WTC11 (cell line): ENCODE measurements at regions not wholly inside any gene's neighbourhood (a gene's known extent, or its start where the extent isn't known, plus 50 kb on each side); places are given as distances from the start of the nearest gene placed in this dataset.

ENCODE experiments used
- ATAC-seq: fragments of 200-7000 bp; cut with Tn5 transposase; 2 replicates; pipeline ENCODE4 v1.10.0; 2021; ENCODE audit warnings: mild to moderate bottlenecking, moderate library complexity
- CTCF ChIA-PET: fragments of 300-600 bp; sonication (Branson Sonifier 250); formaldehyde crosslinking; loops from one replicate; lab custom pipeline; 2021; ENCODE audit warnings: antibody characterized with exemption; lab: Charles Lee
- POLR2A ChIA-PET: fragments of 350-600 bp; sonication (Branson Sonifier 250); formaldehyde crosslinking; loops from one replicate; lab custom pipeline; 2021; ENCODE audit warnings: antibody characterized with exemption; lab: Charles Lee
- DNase-seq: peaks from one replicate; pipeline ENCODE4 v3.0.0; 2021; ENCODE audit warnings: low spot score
- H3K27ac Mint-ChIP-seq: 2 replicates; pipeline ENCODE4 v1.8.0; 2021; ENCODE audit warnings: mixed read lengths
- H3K27me3 Mint-ChIP-seq: 2 replicates; pipeline ENCODE4 v1.8.0; 2021; ENCODE audit warnings: low read depth, mild to moderate bottlenecking, moderate library complexity, mixed read lengths
- H3K36me3 Mint-ChIP-seq: 2 replicates; pipeline ENCODE4 v1.8.0; 2021; ENCODE audit warnings: mixed read lengths
- H3K4me1 Mint-ChIP-seq: 2 replicates; pipeline ENCODE4 v1.8.0; 2022; ENCODE audit warnings: mixed read lengths
- H3K4me3 Mint-ChIP-seq: 2 replicates; pipeline ENCODE4 v1.8.0; 2021; ENCODE audit warnings: mild to moderate bottlenecking, moderate library complexity, mixed read lengths
- H3K9me3 Mint-ChIP-seq: 2 replicates; pipeline ENCODE4 v1.8.0; 2021; ENCODE audit warnings: mixed read lengths
- ATF1 ChIP-seq: sonication (generic); formaldehyde crosslinking; IDR thresholded peaks from 2 replicates; pipeline ENCODE4 v1.8.1; 2023; ENCODE audit warnings: mild to moderate bottlenecking, moderate library complexity, missing genetic modification reagents
- ELF4 ChIP-seq: sonication (generic); formaldehyde crosslinking; IDR thresholded peaks from 2 replicates; pipeline ENCODE4 v1.8.1; 2022; ENCODE audit warnings: low read depth, mild to moderate bottlenecking, moderate library complexity, missing genetic modification reagents
- FOXP1 ChIP-seq: sonication (generic); formaldehyde crosslinking; IDR thresholded peaks from 2 replicates; pipeline ENCODE4 v1.8.0; 2022; ENCODE audit warnings: missing genetic modification reagents, mild to moderate bottlenecking, moderate library complexity, borderline replicate concordance
- JAZF1 ChIP-seq: fragments of 250-450 bp; sonication (Bioruptor Pico); IDR thresholded peaks from 2 replicates; pipeline ENCODE4 v1.9.0; 2021; ENCODE audit warnings: moderate library complexity, mild to moderate bottlenecking, inconsistent platforms
- KAT7 ChIP-seq: sonication (generic); formaldehyde crosslinking; IDR thresholded peaks from 2 replicates; pipeline ENCODE4 v1.8.1; 2023; ENCODE audit warnings: missing genetic modification reagents, mild to moderate bottlenecking, borderline replicate concordance
- NFE2L1 ChIP-seq: sonication (generic); formaldehyde crosslinking; IDR thresholded peaks from 2 replicates; pipeline ENCODE4 v1.8.1; 2023; ENCODE audit warnings: missing genetic modification reagents
- NR1H2 ChIP-seq: sonication (generic); formaldehyde crosslinking; IDR thresholded peaks from 2 replicates; pipeline ENCODE4 v1.9.0; 2021; ENCODE audit warnings: mild to moderate bottlenecking, moderate library complexity, missing genetic modification reagents
- OVOL2 ChIP-seq: fragments of 250-450 bp; sonication (Bioruptor Pico); IDR thresholded peaks from 2 replicates; pipeline ENCODE4 v1.9.0; 2021; ENCODE audit warnings: mild to moderate bottlenecking, borderline replicate concordance
- PRRX2 ChIP-seq: fragments of 250-450 bp; sonication (Bioruptor Pico); IDR thresholded peaks from 2 replicates; pipeline ENCODE4 v1.8.0; 2021; ENCODE audit warnings: mild to moderate bottlenecking
- SMAD4 ChIP-seq: sonication (generic); formaldehyde crosslinking; IDR thresholded peaks from 2 replicates; pipeline ENCODE4 v1.8.0; 2022; ENCODE audit warnings: mild to moderate bottlenecking, missing genetic modification reagents
- SP1 ChIP-seq: sonication (generic); formaldehyde crosslinking; conservative IDR thresholded peaks from 2 replicates; pipeline ENCODE4 v1.8.1; 2022; ENCODE audit warnings: missing genetic modification reagents
- TEAD1 ChIP-seq: sonication (generic); formaldehyde crosslinking; IDR thresholded peaks from 2 replicates; pipeline ENCODE4 v1.8.0; 2022; ENCODE audit warnings: mild to moderate bottlenecking, missing genetic modification reagents
- TEAD4 ChIP-seq: sonication (generic); formaldehyde crosslinking; IDR thresholded peaks from 2 replicates; pipeline ENCODE4 v1.8.0; 2022; ENCODE audit warnings: mild to moderate bottlenecking, missing genetic modification reagents
- TP53 ChIP-seq: sonication (generic); formaldehyde crosslinking; IDR thresholded peaks from 2 replicates; pipeline ENCODE4 v1.8.1; 2023; ENCODE audit warnings: mild to moderate bottlenecking, missing genetic modification reagents
- ZNF138 ChIP-seq: sonication (generic); formaldehyde crosslinking; conservative IDR thresholded peaks from 2 replicates; pipeline ENCODE4 v1.8.1; 2022; ENCODE audit warnings: mild to moderate bottlenecking, moderate library complexity, missing genetic modification reagents
- ZNF263 ChIP-seq: sonication (generic); formaldehyde crosslinking; IDR thresholded peaks from 2 replicates; pipeline ENCODE4 v1.8.1; 2022; ENCODE audit warnings: low read depth, mild to moderate bottlenecking, moderate library complexity, missing genetic modification reagents
- TF ChIP-seq, protein P1 (sequence below): fragments of 250-450 bp; sonication (Bioruptor Pico); IDR thresholded peaks from 2 replicates; pipeline ENCODE4 v1.9.0; 2021; ENCODE audit warnings: moderate library complexity, mild to moderate bottlenecking, inconsistent platforms, borderline replicate concordance
- TF ChIP-seq, protein P2 (sequence below): sonication (generic); formaldehyde crosslinking; IDR thresholded peaks from 2 replicates; pipeline ENCODE4 v1.8.0; 2022; ENCODE audit warnings: mild to moderate bottlenecking, missing genetic modification reagents
- TF ChIP-seq, protein P3 (sequence below): fragments of 250-450 bp; sonication (Bioruptor Pico); IDR thresholded peaks from 2 replicates; pipeline ENCODE4 v2.1.2; 2022; ENCODE audit warnings: mild to moderate bottlenecking, moderate library complexity
- TF ChIP-seq, protein P4 (sequence below): sonication (generic); formaldehyde crosslinking; IDR thresholded peaks from 2 replicates; pipeline ENCODE4 v1.8.0; 2022; ENCODE audit warnings: mild to moderate bottlenecking, missing genetic modification reagents
- TF ChIP-seq, protein P5 (sequence below): sonication (generic); formaldehyde crosslinking; IDR thresholded peaks from 2 replicates; pipeline ENCODE4 v1.8.0; 2023; ENCODE audit warnings: missing genetic modification reagents
- TF ChIP-seq, protein P6 (sequence below): fragments of 250-450 bp; sonication (Bioruptor Pico); IDR thresholded peaks from 2 replicates; pipeline ENCODE4 v1.9.0; 2021; ENCODE audit warnings: mild to moderate bottlenecking, borderline replicate concordance
- TF ChIP-seq, protein P7 (sequence below): fragments of 250-450 bp; sonication (Bioruptor Pico); IDR thresholded peaks from 2 replicates; pipeline ENCODE4 v1.9.0; 2021; ENCODE audit warnings: mild to moderate bottlenecking

DNA sequence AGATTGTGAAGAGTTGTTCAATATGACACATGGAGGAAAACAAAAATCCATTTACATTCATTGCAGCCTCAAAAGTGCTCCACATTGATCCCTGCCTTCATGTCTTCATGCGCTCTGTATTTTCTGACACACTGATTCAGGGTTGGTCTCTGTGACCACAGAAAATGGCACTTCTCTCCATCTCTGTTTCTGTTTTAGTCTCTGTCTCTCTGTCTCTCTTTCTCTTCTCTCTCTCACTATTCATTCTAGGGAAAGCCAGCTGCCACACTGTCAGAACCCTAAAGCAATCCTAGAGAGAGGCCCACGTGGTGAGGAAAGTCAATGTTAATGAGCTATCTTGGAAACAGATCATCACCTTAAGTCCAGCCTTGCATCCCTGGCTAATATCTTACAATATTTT lies 2238.4 kb downstream of the PCDH7 start:
- H3K27ac Mint-ChIP-seq = no peak overlapping the region
- H3K4me1 Mint-ChIP-seq = no peaks in the 10 kb centered on the region
- ATAC-seq (no peak), DNase-seq (no peak)
- H3K9me3 Mint-ChIP-seq = no peaks in the 10 kb centered on the region
- H3K36me3 Mint-ChIP-seq = no peaks in the 10 kb centered on the region
- CTCF ChIA-PET = no interaction called here
- H3K27me3 Mint-ChIP-seq = no peaks in the 10 kb centered on the region
- POLR2A ChIA-PET = no interaction called here
- H3K4me3 Mint-ChIP-seq = no peak overlapping the region
- TF ChIP-seq, protein P1, sequence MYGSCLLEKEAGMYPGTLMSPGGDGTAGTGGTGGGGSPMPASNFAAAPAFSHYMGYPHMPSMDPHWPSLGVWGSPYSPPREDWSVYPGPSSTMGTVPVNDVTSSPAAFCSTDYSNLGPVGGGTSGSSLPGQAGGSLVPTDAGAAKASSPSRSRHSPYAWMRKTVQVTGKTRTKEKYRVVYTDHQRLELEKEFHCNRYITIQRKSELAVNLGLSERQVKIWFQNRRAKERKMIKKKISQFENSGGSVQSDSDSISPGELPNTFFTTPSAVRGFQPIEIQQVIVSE (CRISPR knock-in tag) = no peak
- TF ChIP-seq PRRX2 (CRISPR knock-in tag) (no peak), SP1 (CRISPR knock-in tag) (no peak), NR1H2 (CRISPR knock-in tag) (no peak), TEAD1 (CRISPR knock-in tag) (no peak), JAZF1 (CRISPR knock-in tag) (no peak), NFE2L1 (no peak), KAT7 (CRISPR knock-in tag) (no peak), TP53 (CRISPR knock-in tag) (no peak)
- TF ChIP-seq, protein P2, sequence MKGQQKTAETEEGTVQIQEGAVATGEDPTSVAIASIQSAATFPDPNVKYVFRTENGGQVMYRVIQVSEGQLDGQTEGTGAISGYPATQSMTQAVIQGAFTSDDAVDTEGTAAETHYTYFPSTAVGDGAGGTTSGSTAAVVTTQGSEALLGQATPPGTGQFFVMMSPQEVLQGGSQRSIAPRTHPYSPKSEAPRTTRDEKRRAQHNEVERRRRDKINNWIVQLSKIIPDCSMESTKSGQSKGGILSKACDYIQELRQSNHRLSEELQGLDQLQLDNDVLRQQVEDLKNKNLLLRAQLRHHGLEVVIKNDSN (CRISPR knock-in tag) = no peak
- TF ChIP-seq, protein P3, sequence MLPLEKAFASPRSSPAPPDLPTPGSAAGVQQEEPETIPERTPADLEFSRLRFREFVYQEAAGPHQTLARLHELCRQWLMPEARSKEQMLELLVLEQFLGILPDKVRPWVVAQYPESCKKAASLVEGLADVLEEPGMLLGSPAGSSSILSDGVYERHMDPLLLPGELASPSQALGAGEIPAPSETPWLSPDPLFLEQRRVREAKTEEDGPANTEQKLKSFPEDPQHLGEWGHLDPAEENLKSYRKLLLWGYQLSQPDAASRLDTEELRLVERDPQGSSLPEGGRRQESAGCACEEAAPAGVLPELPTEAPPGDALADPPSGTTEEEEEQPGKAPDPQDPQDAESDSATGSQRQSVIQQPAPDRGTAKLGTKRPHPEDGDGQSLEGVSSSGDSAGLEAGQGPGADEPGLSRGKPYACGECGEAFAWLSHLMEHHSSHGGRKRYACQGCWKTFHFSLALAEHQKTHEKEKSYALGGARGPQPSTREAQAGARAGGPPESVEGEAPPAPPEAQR (CRISPR knock-in tag) = no peak
- TF ChIP-seq, protein P4, sequence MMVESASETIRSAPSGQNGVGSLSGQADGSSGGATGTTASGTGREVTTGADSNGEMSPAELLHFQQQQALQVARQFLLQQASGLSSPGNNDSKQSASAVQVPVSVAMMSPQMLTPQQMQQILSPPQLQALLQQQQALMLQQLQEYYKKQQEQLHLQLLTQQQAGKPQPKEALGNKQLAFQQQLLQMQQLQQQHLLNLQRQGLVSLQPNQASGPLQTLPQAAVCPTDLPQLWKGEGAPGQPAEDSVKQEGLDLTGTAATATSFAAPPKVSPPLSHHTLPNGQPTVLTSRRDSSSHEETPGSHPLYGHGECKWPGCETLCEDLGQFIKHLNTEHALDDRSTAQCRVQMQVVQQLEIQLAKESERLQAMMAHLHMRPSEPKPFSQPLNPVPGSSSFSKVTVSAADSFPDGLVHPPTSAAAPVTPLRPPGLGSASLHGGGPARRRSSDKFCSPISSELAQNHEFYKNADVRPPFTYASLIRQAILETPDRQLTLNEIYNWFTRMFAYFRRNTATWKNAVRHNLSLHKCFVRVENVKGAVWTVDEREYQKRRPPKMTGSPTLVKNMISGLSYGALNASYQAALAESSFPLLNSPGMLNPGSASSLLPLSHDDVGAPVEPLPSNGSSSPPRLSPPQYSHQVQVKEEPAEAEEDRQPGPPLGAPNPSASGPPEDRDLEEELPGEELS (CRISPR knock-in tag) = no peak
- TF ChIP-seq, protein P5, sequence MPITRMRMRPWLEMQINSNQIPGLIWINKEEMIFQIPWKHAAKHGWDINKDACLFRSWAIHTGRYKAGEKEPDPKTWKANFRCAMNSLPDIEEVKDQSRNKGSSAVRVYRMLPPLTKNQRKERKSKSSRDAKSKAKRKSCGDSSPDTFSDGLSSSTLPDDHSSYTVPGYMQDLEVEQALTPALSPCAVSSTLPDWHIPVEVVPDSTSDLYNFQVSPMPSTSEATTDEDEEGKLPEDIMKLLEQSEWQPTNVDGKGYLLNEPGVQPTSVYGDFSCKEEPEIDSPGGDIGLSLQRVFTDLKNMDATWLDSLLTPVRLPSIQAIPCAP (CRISPR knock-in tag) = no peak
- TF ChIP-seq, all 79 proteins: peak for 0

DNA sequence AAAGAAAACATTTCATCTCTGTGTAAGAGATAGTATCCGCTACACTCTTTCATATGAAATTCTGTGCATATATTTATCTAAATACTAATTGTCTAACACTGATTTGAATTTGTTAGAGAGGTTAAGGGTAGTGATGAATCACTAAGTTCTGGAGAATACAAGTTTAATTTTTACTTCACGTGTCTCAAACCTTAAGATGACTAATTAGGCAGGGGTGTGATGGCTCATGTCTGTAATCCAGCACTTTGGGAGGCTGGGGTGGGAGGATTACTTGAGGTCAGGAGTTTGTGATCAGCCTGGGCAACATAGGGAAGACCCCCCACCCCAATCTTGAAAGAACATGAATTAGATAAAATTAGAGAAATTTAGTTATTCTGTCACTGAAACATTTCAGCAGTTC lies 2241.9 kb downstream of the PCDH7 start:
- ChIA-PET POLR2A (no interaction called here), CTCF (no interaction called here)
- no peak overlapping the region for H3K27ac Mint-ChIP-seq
- DNase-seq (no peak), ATAC-seq (no peak)
- H3K4me1 Mint-ChIP-seq = no peaks in the 10 kb centered on the region
- no peaks in the 10 kb centered on the region for H3K36me3 Mint-ChIP-seq
- no peaks in the 10 kb centered on the region for H3K27me3 Mint-ChIP-seq
- no peaks in the 10 kb centered on the region for H3K9me3 Mint-ChIP-seq
- no peak overlapping the region for H3K4me3 Mint-ChIP-seq
- TF ChIP-seq ATF1 (CRISPR knock-in tag) (no peak), SMAD4 (CRISPR knock-in tag) (no peak), FOXP1 (CRISPR knock-in tag) (no peak), TEAD4 (CRISPR knock-in tag) (no peak), ZNF263 (CRISPR knock-in tag) (no peak), TEAD1 (CRISPR knock-in tag) (no peak), ZNF138 (CRISPR knock-in tag) (no peak), ELF4 (no peak), OVOL2 (no peak)
- TF ChIP-seq, protein P1 (CRISPR knock-in tag) = no peak
- TF ChIP-seq, protein P6, sequence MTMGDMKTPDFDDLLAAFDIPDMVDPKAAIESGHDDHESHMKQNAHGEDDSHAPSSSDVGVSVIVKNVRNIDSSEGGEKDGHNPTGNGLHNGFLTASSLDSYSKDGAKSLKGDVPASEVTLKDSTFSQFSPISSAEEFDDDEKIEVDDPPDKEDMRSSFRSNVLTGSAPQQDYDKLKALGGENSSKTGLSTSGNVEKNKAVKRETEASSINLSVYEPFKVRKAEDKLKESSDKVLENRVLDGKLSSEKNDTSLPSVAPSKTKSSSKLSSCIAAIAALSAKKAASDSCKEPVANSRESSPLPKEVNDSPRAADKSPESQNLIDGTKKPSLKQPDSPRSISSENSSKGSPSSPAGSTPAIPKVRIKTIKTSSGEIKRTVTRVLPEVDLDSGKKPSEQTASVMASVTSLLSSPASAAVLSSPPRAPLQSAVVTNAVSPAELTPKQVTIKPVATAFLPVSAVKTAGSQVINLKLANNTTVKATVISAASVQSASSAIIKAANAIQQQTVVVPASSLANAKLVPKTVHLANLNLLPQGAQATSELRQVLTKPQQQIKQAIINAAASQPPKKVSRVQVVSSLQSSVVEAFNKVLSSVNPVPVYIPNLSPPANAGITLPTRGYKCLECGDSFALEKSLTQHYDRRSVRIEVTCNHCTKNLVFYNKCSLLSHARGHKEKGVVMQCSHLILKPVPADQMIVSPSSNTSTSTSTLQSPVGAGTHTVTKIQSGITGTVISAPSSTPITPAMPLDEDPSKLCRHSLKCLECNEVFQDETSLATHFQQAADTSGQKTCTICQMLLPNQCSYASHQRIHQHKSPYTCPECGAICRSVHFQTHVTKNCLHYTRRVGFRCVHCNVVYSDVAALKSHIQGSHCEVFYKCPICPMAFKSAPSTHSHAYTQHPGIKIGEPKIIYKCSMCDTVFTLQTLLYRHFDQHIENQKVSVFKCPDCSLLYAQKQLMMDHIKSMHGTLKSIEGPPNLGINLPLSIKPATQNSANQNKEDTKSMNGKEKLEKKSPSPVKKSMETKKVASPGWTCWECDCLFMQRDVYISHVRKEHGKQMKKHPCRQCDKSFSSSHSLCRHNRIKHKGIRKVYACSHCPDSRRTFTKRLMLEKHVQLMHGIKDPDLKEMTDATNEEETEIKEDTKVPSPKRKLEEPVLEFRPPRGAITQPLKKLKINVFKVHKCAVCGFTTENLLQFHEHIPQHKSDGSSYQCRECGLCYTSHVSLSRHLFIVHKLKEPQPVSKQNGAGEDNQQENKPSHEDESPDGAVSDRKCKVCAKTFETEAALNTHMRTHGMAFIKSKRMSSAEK (CRISPR knock-in tag) = no peak
- TF ChIP-seq, protein P7, sequence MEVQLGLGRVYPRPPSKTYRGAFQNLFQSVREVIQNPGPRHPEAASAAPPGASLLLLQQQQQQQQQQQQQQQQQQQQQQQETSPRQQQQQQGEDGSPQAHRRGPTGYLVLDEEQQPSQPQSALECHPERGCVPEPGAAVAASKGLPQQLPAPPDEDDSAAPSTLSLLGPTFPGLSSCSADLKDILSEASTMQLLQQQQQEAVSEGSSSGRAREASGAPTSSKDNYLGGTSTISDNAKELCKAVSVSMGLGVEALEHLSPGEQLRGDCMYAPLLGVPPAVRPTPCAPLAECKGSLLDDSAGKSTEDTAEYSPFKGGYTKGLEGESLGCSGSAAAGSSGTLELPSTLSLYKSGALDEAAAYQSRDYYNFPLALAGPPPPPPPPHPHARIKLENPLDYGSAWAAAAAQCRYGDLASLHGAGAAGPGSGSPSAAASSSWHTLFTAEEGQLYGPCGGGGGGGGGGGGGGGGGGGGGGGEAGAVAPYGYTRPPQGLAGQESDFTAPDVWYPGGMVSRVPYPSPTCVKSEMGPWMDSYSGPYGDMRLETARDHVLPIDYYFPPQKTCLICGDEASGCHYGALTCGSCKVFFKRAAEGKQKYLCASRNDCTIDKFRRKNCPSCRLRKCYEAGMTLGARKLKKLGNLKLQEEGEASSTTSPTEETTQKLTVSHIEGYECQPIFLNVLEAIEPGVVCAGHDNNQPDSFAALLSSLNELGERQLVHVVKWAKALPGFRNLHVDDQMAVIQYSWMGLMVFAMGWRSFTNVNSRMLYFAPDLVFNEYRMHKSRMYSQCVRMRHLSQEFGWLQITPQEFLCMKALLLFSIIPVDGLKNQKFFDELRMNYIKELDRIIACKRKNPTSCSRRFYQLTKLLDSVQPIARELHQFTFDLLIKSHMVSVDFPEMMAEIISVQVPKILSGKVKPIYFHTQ (CRISPR knock-in tag) = no peak
